CD4-positive, alpha-beta T cell (primary cell): ENCODE measurements at regions not wholly inside any gene's neighbourhood (a gene's known extent, or its start where the extent isn't known, plus 50 kb on each side); places are given as distances from the start of the nearest gene placed in this dataset.

Experiments used
- ATAC-seq: fragments of 200-7000 bp; cut with Tn5 transposase; one replicate; pipeline ENCODE4 v1.10.0; 2022; ENCODE audit warnings: mild to moderate bottlenecking; ENCODE audit not compliant: poor library complexity
- CTCF ChIA-PET: fragments of 350-600 bp; sonication (Branson Sonifier 250); formaldehyde crosslinking; loops from one replicate; lab custom pipeline; 2021; ENCODE audit warnings: antibody characterized with exemption, inconsistent platforms; lab: Charles Lee
- POLR2A ChIA-PET: fragments of 350-600 bp; sonication (Branson Sonifier 250); formaldehyde crosslinking; loops from one replicate; lab custom pipeline; 2021; ENCODE audit warnings: antibody characterized with exemption, inconsistent platforms; lab: Charles Lee
- DNase-seq, 14 experiments: peaks; one replicate each; pipeline ENCODE4 v3.0.0-alpha.2; 2013 to 2020; ENCODE audit warnings: mixed read lengths in 2 of 14
- H3K27ac ChIP-seq, 2 donors: one replicate each; pipeline versions ENCODE4 v1.5.1 to v1.7.0; 2013; ENCODE audit warnings: low read length in 2 of 2, low read depth in 1 of 2, mild to moderate bottlenecking in 1 of 2
- H3K27me3 ChIP-seq, 2 experiments: 1 replicate in 1 of 2; 2 replicates in 1 of 2; pipeline versions ENCODE4 v1.6.1 to v1.7.0; 2013; ENCODE audit warnings: low read length in 2 of 2, control low read depth in 1 of 2, mild to moderate bottlenecking in 1 of 2, moderate library complexity in 1 of 2; ENCODE audit not compliant: insufficient read depth in 2 of 2, control insufficient read depth in 1 of 2
- H3K36me3 ChIP-seq: one replicate; pipeline ENCODE4 v1.6.1; 2013; ENCODE audit warnings: low read length, control low read depth; ENCODE audit not compliant: insufficient read depth
- H3K4me1 ChIP-seq: one replicate; pipeline ENCODE4 v1.6.1; 2013; ENCODE audit warnings: low read length, control low read depth; ENCODE audit not compliant: insufficient read depth
- H3K4me3 ChIP-seq: one replicate; pipeline ENCODE4 v1.5.1; 2013; ENCODE audit warnings: mild to moderate bottlenecking, low read length, moderate library complexity
- H3K9me3 ChIP-seq, 2 experiments: 1 replicate in 1 of 2; 2 replicates in 1 of 2; pipeline versions ENCODE4 v1.6.1 to v1.7.0; 2013; ENCODE audit warnings: low read length in 2 of 2, mild to moderate bottlenecking in 2 of 2, control low read depth in 1 of 2, moderate library complexity in 1 of 2; ENCODE audit not compliant: control insufficient read depth in 1 of 2, insufficient read depth in 1 of 2
- H3K27ac Mint-ChIP-seq: one replicate; pipeline ENCODE4 v1.8.0; 2020; ENCODE audit warnings: mixed read lengths
- H3K27me3 Mint-ChIP-seq: one replicate; pipeline ENCODE4 v1.8.0; 2021; ENCODE audit warnings: mixed read lengths
- H3K36me3 Mint-ChIP-seq: one replicate; pipeline ENCODE4 v1.8.0; 2021; ENCODE audit warnings: low read depth, mixed read lengths
- H3K4me1 Mint-ChIP-seq: one replicate; pipeline ENCODE4 v1.8.0; 2021; ENCODE audit warnings: low read depth, mixed read lengths
- H3K4me3 Mint-ChIP-seq: one replicate; pipeline ENCODE4 v1.8.0; 2020; ENCODE audit warnings: mild to moderate bottlenecking, mixed read lengths
- H3K9me3 Mint-ChIP-seq: one replicate; pipeline ENCODE4 v1.8.0; 2020; ENCODE audit warnings: mixed read lengths
- intact Hi-C, 2 experiments: fragments of 100-400 bp; cut with DNase I in 1 of 2; cut with micrococcal nuclease in 1 of 2; formaldehyde crosslinking; loops; one replicate each; pipeline versions ENCODE4 v1.15.1 to v1.9.0; 2023 to 2025; cut with DNase I, micrococcal nuclease
- TF ChIP-seq, protein P1 (sequence below): fragments of 200-600 bp; IDR thresholded peaks from one replicate; pipeline ENCODE4 v1.8.0; 2022; ENCODE audit warnings: antibody characterized with exemption, mild to moderate bottlenecking

DNA sequence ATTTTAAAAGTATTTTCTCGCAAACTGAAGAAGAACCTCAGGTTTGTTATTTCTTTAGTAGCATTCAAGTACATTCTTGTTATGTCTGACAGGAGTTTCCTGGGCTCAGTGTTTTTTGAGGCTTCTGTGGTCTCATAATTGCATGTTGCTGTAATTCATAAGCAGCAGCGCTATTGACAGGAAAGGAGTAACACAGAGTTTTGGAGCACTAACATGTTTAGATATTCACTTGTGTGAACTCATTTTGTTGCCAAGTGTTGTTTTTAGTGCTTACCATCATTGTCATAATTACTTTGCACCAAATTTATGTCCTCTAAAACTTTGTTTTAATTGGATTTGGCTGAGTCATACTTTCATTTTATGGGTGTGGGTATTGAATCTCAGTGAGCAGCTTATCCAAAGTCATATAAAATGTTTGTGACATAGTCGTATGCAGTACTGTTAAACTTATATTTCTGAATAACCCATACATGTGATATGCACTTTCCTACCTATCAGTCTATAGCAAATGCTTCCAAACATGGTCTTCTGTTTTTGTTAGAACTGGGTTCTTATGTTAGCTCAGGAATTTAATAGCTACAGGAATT lies 358.7 kb upstream of the CTSO start:
- H3K27me3 ChIP-seq, result no peaks in the 10 kb centered on the region
- no peak overlapping the region for H3K4me3 Mint-ChIP-seq
- no peak overlapping the region for H3K27ac ChIP-seq
- no peaks in the 10 kb centered on the region for H3K36me3 ChIP-seq
- no peaks in the 10 kb centered on the region for H3K27me3 Mint-ChIP-seq
- POLR2A ChIA-PET, result no interaction called here
- H3K9me3 Mint-ChIP-seq, result no peaks in the 10 kb centered on the region
- no peak for DNase-seq
- H3K4me3 ChIP-seq, result no peak overlapping the region
- TF ChIP-seq, protein P1, sequence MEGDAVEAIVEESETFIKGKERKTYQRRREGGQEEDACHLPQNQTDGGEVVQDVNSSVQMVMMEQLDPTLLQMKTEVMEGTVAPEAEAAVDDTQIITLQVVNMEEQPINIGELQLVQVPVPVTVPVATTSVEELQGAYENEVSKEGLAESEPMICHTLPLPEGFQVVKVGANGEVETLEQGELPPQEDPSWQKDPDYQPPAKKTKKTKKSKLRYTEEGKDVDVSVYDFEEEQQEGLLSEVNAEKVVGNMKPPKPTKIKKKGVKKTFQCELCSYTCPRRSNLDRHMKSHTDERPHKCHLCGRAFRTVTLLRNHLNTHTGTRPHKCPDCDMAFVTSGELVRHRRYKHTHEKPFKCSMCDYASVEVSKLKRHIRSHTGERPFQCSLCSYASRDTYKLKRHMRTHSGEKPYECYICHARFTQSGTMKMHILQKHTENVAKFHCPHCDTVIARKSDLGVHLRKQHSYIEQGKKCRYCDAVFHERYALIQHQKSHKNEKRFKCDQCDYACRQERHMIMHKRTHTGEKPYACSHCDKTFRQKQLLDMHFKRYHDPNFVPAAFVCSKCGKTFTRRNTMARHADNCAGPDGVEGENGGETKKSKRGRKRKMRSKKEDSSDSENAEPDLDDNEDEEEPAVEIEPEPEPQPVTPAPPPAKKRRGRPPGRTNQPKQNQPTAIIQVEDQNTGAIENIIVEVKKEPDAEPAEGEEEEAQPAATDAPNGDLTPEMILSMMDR, result no peak
- H3K27ac Mint-ChIP-seq, result no peak overlapping the region
- no peaks in the 10 kb centered on the region for H3K9me3 ChIP-seq
- no peaks in the 10 kb centered on the region for H3K36me3 Mint-ChIP-seq
- ATAC-seq, result no peak
- intact Hi-C loops, result no loop called here
- H3K4me1 ChIP-seq, result no peaks in the 10 kb centered on the region
- H3K4me1 Mint-ChIP-seq, result no peaks in the 10 kb centered on the region
- CTCF ChIA-PET, result no interaction called here

DNA sequence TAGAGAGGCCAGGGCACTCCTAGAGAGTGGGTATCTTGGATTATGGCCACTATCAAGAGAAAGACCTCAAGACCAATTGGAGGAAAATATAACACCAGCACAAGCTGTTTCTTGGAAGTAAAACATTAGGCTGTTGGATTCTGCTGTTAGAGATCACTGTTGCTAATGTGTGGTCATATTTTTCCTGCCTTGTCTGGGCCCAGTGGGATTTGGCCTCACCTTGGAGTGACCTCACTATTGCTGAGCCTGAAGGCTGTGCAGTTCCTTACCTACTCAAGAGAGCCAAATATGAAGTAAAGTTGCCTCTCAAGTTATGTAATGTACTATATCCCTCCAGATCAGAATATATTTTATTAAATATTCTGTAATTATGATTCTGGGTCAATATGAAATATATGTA lies 355.4 kb upstream of the CTSO start:
- DNase-seq (no peak), ATAC-seq (no peak)
- H3K36me3 Mint-ChIP-seq, result no peaks in the 10 kb centered on the region
- Histone ChIP-seq H3K27me3 (no peaks in the 10 kb centered on the region), H3K4me3 (no peak overlapping the region), H3K36me3 (no peaks in the 10 kb centered on the region), H3K9me3 (no peaks in the 10 kb centered on the region), H3K27ac (no peak overlapping the region), H3K4me1 (no peaks in the 10 kb centered on the region)
- TF ChIP-seq, protein P1, result no peak
- ChIA-PET CTCF (no interaction called here), POLR2A (no interaction called here)
- H3K4me3 Mint-ChIP-seq, result no peak overlapping the region
- H3K27ac Mint-ChIP-seq, result no peak overlapping the region
- H3K27me3 Mint-ChIP-seq, result no peaks in the 10 kb centered on the region
- intact Hi-C loops, result no loop called here
- H3K9me3 Mint-ChIP-seq, result peaks cover 2% of the 10 kb centered on the region
- no peaks in the 10 kb centered on the region for H3K4me1 Mint-ChIP-seq

DNA sequence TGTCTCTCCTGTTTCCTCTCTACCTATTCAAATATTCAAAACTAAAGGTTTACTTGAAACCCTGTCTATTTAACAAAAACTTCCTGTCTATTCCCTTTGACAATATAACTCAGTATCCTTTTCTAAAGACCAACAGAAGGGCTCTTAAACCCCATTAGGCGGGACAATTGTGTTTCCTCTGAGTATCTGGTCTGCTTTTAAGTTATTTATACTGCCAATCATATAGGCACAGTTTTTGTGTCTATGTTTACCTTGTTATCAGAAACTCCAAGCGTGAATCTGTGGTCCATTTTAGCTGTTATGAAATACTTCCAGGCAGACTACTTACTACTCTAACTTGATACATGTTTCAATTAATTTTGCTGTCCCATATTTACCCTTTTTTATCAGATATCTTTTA lies 350.0 kb upstream of the CTSO start:
- Mint-ChIP-seq H3K4me3 (no peak overlapping the region), H3K27me3 (no peaks in the 10 kb centered on the region), H3K27ac (no peak overlapping the region), H3K9me3 (peaks cover 7% of the 10 kb centered on the region), H3K4me1 (no peaks in the 10 kb centered on the region), H3K36me3 (no peaks in the 10 kb centered on the region)
- H3K36me3 ChIP-seq, result no peaks in the 10 kb centered on the region
- no peak overlapping the region for H3K27ac ChIP-seq
- ATAC-seq (no peak), DNase-seq (no peak)
- TF ChIP-seq, protein P1, result no peak
- no peak overlapping the region for H3K4me3 ChIP-seq
- ChIA-PET CTCF (no interaction called here), POLR2A (no interaction called here)
- intact Hi-C loops, result no loop called here
- H3K27me3 ChIP-seq, result no peaks in the 10 kb centered on the region
- no peaks in the 10 kb centered on the region for H3K4me1 ChIP-seq
- H3K9me3 ChIP-seq, result peaks cover 0 to 4% of the 10 kb centered on the region in 2 experiments
